NCI-H82 treated with DMSO at 0.1 percent for 48 hours (cell line): ENCODE measurements at regions not wholly inside any gene's neighbourhood (a gene's known extent, or its start where the extent isn't known, plus 50 kb on each side); places are given as distances from the start of the nearest gene placed in this dataset.
"Not testable (repeated sequence)": the region's sequence is repeated elsewhere in the genome, so short reads cannot be mapped to it uniquely, and the experiment has no call there.

Source experiments
- DNase-seq: peaks from one replicate; lab custom pipeline; 2025; ENCODE audit not compliant: unreplicated experiment; lab: John Stamatoyannopoulos, UW

DNA sequence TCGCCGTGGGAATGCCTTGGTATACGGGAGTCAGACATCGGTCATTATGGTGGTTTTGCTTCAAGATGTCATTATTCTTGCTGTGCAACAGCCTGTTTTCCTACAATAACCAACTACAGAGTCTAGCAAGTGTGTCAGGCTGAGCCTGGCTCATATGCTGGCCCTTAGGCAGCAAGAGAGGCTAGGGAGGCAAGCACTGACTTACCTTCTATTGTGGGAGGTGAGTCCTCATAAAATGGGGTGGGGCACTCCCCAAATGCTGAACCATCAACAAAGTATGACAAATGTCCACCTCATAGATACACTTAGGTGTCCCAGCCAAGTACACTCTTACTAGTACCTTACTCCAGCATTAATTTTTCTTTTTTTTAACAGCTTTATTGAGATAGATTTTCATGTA, 77.0 kb upstream of the ATL2 start:
- no peak for DNase-seq

DNA sequence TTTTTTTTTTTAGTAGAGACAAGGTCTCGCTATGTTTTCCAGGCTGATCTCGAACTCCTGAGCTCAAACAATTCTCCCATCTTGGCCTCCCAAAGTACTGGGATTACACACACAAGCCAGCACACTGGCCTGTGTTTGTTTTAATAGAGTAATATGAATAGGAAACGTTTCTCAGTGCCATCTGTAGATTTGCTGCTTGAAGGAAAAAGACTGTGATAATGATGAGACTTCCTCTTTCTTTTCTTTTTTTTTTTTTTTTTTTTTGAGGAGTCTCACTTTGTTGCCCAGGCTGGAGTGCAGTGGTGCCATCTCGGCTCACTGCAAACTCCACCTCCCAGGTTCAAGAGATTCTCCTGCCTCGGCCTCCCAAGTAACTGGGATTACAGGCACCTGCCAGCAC, 74.7 kb upstream of the ATL2 start:
- not testable (repeated sequence) for DNase-seq

DNA sequence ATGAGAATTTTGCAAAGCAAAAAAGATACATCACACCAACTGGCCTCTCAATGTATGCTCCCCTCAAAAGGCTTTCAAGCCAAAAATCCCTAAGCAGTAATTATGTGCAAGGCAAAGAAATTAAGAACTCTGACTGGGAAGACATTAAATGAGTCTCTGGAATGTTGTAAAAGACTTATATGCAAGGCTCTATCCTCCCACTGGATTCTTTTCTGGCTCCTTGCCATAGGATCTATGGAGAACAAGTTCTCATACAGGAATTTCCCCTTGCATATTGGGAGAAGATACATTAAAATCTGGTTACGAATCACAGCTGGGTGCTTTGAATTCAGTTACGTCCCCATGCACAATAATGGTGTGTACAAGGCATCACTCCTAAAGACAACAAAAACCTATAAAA, 73.4 kb upstream of the ATL2 start:
- no peak for DNase-seq

DNA sequence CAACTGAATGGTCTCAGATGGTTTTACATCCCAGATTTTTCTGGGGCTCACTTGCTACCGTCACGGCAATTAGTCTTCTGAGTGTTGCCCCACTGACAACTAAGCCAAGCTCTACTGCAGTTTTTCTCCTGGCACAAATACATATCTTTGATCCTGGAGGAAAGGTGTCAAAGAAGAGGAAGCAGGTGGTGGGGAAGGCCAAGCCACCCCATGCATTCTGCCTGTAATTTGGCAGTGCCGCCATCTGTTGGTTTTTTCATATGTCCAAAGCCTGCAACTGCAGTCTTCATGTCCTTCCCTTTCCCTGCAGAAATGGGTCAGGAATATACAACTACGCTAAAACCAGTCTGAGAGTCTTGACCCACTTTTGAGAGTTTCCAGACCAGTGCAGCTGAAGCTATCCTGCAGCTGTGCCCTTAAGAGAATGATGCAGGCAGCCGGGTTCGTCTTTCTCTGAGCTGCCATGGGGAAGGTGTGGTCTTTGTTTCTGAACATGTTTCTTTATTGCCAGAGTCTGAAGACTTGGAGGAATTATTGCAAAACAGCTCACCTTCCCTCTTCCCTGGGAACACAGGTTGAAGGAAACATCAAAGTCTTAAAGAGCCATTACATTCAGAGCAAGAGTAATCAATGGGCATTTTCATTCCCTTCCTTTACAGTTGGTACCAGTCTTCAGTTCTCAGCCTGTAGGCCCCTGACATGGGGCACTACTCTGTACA, 71.8 kb upstream of the ATL2 start:
- DNase-seq, result no peak

DNA sequence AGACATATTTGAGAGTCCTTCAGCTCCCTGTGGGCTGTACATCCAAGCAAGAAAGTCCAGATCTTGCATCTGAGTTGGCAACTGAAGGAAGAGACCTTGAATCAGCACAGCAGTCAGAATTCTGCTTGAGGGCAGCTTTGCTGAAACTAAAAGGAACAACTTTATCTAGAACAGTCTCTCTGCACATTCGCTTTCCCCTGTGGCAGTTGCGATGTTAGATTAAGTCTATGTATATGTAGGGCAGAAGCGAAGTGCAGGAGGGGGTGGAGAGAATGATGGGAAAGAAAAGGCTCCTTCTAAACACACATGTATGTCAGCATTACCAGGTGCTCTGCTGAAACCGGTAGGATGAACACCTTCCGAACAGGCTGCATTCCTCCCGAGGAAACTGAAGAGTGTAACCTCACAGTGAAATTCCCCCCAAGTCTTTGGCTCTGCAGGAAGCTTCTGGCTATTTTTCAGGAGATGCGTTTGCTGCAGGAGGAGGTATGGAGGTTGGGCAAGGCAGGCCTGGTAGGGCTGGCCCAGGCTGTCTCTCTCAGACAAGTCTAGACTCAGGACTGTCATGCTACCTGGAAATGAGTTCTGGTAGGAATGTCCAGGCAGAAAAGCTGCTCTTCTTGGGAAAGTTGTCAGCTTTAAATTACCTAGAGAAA, 70.0 kb upstream of the ATL2 start:
- DNase-seq, result no peak

DNA sequence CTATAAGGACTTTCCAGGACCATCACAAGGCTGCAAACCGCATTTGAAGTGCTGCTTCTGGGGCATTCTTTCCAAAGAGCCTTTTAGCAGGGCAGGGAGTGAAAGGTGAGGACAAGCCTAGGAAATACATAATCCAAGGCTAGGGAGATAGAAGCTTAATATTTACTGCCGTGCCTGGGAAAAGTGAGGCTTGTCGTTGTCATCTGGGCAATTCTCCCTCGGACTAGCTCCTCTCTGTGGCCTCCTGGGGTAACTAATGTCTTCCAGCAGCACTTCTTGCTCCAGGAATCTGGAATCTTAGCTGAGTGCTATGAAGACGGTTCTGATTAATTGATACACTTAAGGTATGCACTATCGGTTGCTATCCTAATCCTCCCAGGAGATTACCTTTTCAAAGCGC, 69.3 kb upstream of the ATL2 start:
- peak; percentile 11 for DNase-seq

DNA sequence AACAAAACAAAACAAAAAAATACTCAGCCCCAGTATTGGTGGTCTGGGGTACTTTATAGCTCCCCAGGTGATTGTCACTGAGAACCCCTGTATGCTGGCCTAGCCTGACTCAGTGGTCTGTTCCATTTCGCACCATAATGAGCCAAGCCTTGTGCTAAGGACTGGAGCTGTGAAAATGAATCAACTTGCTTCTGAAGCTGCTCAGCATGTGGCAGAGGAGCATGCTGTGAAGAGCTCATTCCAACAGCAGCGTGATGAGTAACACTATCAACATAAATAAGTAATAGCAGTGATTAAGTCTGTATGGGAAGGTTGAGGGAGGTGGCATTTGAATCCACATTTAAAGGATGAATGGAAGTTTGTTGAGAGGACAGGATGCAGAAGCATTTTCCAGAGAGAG, 67.2 kb upstream of the ATL2 start:
- DNase-seq, result no peak

DNA sequence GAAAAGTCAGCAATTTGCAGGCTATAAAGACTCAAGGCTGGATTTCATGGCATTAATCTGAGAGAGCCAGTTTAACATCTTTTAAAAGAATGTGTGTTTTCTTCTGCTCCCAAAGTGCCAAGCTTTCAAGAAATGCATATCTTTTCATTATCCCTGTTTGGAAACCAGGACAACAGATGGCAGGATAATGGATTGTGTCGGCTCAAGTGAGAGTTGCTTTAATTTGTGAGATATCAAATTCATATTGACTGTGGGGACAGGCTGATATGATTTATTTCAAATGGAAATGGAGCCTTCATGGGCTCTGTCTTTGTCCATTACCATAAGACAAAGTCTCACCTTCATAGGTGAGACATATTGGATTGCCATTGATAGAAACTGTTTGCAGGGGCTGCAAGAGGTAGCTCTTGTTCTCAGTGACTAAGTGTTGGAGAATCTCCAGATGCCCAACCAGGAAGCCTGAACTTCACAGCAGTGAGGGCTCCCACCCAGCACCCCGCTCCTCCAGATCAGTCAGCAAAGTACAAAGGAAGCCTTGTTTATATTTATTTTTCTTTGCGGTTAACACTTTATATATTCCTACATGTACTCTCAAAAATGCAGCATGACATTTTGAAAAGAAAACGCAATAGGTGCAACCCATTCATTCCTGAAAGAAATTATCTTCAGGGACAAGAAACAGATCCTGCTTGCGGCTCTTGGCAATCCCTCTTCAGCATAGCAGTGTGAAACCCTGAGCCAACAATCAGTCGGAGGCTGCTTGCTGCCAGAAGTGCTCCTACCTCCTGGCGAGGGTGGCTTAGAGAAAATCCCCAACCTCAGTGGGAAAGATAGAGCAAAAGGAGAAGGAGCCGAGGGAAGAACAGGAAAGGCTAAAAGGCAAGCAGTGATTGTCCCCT, 65.8 kb upstream of the ATL2 start:
- peak; percentile 11 for DNase-seq

DNA sequence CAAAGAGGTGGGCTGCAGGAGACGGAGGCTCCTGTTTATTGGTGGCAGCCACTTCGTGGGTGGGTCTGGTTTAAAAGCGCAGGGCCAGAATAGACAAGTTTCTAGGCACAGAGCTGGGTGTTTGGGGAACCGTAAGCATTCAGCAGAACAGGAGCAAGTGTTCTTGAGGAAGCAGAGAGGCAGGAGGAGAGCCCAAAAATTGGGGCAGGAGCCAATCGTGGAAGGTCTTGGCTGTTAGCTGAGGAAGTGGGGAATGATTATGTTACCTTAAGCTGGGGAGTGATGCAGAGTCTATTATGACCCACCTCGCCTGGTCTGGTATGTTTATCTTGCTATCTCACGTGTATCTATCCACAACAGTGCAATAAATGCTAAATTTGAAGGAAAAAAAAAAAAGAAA, 64.3 kb upstream of the ATL2 start:
- DNase-seq, result no peak

DNA sequence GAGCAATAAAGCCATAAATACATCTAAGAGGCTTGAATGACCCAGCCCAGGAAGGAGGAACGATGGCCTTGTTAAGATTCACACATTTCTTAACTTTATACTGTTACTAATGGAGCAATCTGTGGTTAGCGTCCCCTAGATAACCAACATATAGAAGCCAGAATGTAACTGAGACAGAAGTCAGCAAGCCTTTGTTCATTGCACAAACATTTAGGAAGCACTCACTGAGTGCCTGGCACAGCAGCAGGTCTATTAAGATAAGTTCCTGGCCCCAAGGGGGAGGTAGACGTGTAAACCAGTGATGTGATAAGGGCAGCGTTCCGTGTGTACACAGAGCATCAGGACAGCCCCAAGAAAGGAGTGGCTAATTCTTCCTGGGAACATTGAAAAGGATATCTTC, 63.6 kb upstream of the ATL2 start:
- DNase-seq, result no peak

DNA sequence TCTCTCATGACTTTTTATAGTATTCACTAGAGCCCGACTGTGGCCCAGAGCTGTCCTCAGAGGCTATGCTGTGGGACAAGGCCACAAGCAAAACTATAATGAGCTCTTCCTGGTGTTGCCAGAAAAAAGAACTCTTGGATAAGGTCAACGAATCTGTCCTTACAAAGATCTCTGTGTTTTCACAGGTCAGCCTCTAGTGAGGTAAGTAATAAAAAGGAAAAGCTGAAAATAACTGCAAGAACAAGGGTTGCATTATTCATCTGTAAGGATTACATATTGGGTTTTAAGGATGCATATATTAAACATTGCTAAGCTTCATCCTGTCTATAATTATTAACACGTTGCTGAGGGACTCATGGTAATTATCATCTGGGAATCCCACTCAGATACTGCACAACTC, 62.8 kb upstream of the ATL2 start:
- DNase-seq, result no peak

DNA sequence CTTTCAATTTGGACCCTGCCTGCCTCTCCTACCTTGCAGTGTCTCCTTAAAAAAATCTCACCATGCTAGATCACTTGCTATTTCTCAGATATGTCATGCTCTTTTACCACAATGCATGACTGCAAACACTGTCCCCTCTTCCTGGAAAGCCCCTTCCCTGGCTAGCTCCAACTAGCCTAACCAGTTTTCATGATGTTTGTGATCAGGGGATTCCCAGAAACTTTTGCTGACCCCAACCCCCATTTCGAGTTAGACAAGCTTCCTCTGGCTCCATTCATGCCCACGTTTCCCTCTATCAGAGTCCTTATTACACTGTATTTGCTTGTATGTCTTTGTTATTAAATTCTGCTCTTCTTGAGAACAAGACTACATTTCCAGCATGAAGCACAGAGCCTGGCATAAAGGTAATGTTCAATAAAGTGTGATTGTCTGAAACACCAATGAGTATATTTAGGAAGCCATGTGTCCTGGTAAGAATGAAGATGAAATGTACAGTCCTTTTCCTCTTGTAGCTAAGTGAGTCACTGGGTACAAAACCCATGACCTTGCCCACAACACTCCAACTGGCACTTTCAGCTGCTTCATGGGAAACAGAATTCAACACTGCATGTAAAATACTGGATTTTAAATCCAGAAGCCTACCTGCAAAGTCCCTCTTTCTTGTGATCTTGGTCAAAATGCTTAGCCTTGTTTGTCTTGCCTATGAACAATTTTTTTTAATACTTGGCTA, 62.0 kb upstream of the ATL2 start:
- no peak for DNase-seq

DNA sequence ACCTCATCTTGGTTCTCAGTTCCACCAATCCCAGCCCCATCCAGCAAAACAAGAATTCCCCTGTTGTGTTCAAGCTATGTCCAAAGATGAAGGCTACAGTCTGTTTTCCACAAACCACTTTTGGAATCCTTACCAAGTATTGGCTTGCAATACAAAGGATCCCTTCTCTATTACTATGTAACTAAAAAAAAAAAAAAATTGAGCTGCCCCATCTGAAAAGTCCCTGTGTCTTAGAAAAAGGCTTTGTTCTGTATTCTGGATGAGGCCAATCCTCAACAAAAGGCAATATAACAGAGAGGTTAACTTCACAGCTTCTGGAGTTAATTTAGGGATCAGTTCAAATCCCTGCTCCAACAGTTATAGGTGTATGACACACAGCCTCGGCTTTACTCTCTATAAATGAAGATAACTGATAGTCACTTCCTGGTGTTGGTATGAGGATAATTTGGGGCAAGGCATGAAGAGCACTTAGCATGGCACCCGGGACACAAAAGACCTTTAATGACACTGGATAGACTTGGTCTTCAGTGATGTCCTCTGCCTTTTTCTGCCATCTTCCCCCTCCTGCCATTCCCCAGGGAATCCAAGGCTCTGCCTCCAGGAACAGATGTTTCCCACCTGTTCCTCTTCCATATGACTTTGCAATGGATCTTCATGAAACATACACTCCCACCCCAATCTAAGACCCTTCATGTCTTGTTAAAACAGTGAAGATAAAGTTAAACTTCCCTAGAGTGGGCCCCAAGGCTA, 61.2 kb upstream of the ATL2 start:
- DNase-seq, result no peak

DNA sequence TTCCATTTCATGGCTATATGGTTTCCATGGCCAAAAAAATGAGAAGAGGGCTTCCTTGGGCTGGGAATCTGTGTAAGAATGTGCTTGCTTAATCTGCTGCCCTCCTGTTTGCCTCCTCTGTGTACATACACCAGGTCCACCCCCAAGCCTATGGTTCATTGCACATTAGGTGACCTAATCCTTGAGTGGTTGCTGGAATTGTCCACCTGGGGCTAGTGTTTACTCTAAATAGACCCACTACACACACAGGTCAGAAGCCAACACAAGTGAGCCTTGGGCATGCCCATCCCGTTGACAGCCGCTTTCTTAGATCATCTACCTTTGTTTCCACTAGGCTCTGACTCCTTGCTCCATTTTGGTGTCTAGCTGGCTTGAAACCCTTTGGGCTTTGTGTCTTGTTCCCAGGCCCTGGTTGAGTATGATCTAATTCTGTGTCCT, 59.2 kb upstream of the ATL2 start:
- no peak for DNase-seq

DNA sequence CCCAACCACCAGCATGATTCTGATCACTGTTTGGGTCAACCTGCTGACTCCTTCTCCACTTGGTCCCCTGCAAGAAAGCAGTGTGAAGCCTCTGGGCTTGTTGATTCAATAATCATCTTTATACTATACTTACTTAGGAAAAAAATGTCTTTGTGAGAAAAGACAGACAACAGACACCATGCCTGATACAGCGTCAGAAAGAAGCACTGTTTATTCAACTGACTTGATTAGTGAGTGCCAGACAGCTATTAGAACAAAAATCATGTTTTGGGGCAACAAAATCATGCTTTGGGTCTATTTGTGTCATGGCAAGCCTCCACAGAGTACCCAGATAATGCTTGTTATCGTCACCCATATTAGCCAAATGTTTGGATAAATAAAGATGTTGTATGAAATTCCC, 58.7 kb upstream of the ATL2 start:
- no peak for DNase-seq

DNA sequence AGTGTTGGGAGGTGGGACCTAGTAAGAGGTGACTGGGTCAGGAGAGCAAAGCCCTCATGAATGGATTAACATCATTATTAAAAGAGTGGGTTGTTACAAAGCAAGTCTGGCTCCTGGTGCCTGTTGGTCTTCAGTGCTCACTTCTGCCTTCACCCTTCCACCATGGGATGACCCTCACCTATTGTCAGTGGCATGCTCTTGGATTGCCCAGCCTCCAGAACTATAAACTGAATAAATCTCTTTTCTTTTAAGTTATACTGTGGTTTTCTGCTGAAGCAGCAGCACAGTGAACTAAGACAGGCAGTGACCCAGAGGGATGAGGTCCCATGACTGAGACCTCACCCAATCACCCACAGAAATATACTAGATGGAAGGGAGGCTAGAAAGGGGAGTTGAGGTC, 57.5 kb upstream of the ATL2 start:
- DNase-seq, result no peak

DNA sequence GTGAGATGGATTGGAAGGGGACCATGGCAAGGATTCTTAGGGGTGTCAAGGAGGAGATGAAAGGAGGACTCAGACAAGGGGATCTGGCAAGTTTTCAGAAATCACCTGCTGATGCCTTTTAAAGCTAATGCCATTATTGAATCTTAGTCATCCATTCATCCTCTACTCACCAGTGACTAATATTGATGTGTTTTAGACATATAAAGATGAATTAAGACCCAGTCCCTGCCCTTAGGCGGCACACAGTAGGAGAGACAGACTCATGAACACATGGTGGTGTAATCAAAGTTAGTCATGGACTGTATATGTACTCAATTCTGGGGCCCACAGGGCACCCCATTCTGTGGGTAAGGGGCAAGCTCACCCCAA, 56.5 kb upstream of the ATL2 start:
- no peak for DNase-seq

DNA sequence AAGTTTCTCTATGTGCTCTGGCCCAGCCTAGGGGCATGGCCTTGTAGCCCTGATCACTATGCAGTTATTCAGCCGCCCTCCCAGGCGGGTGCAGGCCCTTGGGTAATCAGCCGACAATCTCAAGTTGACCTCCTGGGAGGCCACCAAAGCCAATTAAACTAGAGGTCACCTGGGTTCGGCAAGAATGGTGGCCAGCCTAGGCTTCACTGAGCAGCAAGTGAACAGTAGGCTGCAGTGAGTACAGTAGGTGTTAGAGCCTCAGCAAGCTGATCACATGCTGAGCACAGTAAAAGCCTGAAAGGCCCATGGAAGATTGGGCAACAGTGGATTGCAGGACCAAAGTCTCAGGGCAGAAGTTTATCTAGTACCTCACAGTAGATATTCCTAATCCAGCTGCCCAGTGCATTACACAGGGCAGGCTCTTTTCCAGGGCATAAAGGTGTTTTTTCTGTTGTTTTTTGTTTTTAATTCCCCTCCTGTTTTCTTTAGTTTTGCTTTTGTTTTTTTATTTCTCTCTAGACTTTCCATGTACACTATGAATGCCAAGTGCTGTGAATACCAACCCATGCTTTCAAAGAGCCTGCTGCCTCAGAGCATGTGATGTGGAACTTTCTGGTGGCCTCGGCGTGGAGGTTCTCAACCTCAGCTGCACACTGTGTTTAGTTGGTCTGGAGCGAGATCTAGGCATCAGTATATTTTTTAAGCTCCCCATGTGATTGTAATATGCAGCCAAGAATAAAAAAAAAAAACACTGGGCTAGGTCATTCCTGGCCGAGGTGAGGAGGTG, 55.9 kb upstream of the ATL2 start:
- no peak for DNase-seq

DNA sequence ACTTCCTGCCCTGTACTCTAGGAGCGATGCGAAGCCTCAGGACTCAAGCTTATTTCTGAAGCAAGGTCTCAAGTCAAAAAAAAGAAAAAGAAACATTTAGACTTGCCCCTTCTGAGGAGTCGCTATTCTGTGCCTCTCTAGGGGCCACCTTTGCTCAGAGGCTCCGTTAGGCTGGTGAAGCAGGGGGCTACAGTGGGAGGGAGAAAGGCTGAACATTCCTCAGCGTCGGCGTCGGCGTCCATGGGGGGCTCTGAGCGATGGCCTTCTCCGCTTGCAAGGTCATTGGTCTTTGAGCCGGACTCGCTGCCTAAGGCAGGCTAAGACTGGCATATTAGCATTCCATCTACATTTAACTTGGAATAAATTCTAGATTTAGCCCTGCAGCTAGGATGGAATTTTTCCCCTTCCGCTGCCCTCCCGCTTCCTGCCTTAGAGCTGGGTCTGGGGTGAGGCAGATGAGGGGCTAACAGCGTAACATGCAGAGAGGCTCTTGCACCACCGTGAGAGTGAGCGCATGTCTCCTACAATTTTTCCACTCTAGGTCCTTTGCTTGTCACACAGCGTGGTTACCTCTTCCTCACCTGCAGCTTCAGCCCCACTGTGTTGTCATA, 53.6 kb upstream of the ATL2 start:
- no peak for DNase-seq
